WERI-Rb-1 (cell line): ENCODE measurements at regions not wholly inside any gene's neighbourhood (a gene's known extent, or its start where the extent isn't known, plus 50 kb on each side); places are given as distances from the start of the nearest gene placed in this dataset.

ENCODE experiments used
- DNase-seq: peaks from one replicate; pipeline ENCODE4 v3.0.0-alpha.2; 2020
- H3K27ac ChIP-seq: fragments of 250-450 bp; sonication (Bioruptor Pico); 2 replicates; pipeline ENCODE4 v1.5.1; 2020; ENCODE audit warnings: mild to moderate bottlenecking, moderate library complexity
- H3K27me3 ChIP-seq: fragments of 250-450 bp; sonication (Bioruptor Pico); 2 replicates; pipeline ENCODE4 v1.5.1; 2021; ENCODE audit warnings: mild to moderate bottlenecking, low read depth, moderate library complexity; ENCODE audit not compliant: insufficient read depth, severe bottlenecking
- H3K36me3 ChIP-seq: fragments of 250-450 bp; sonication (Bioruptor Pico); 2 replicates; pipeline ENCODE4 v1.5.1; 2020; ENCODE audit warnings: mild to moderate bottlenecking, moderate library complexity
- H3K4me3 ChIP-seq: 2 replicates; pipeline ENCODE4 v1.5.1; 2011; ENCODE audit warnings: low read depth, mild to moderate bottlenecking, control low read depth, low read length
- H3K9me3 ChIP-seq: fragments of 250-450 bp; sonication (Bioruptor Pico); 2 replicates; pipeline ENCODE4 v1.5.1; 2021; ENCODE audit warnings: mild to moderate bottlenecking, moderate library complexity; ENCODE audit not compliant: severe bottlenecking
- CTCF ChIP-seq: IDR thresholded peaks from 2 replicates; pipeline ENCODE4 v1.5.1; 2011; ENCODE audit warnings: low read depth, mild to moderate bottlenecking, control low read depth, inconsistent platforms, low read length

GRCh38 chr20:7195704-7196103, 428.2 kb downstream of the BMP2 start:
- TF ChIP-seq CTCF: no peak
- H3K27ac ChIP-seq: no peak overlapping the region
- H3K27me3 ChIP-seq: no peaks in the 10 kb centered on the region
- no peaks in the 10 kb centered on the region for H3K9me3 ChIP-seq
- DNase-seq: no peak
- no peaks in the 10 kb centered on the region for H3K36me3 ChIP-seq
- no peak overlapping the region for H3K4me3 ChIP-seq

GRCh38 chr20:7196481-7196880, 429.0 kb downstream of the BMP2 start:
- no peak for TF ChIP-seq CTCF
- no peak overlapping the region for H3K27ac ChIP-seq
- no peak for DNase-seq
- H3K9me3 ChIP-seq: no peaks in the 10 kb centered on the region
- H3K4me3 ChIP-seq: no peak overlapping the region
- H3K36me3 ChIP-seq: no peaks in the 10 kb centered on the region
- peaks cover 5% of the 10 kb centered on the region for H3K27me3 ChIP-seq

GRCh38 chr20:7199861-7200260, 432.4 kb downstream of the BMP2 start:
- H3K36me3 ChIP-seq: no peaks in the 10 kb centered on the region
- no peak for TF ChIP-seq CTCF
- no peak for DNase-seq
- H3K27ac ChIP-seq: no peak overlapping the region
- peaks cover 13% of the 10 kb centered on the region for H3K27me3 ChIP-seq
- no peak overlapping the region for H3K4me3 ChIP-seq
- no peaks in the 10 kb centered on the region for H3K9me3 ChIP-seq

DNA sequence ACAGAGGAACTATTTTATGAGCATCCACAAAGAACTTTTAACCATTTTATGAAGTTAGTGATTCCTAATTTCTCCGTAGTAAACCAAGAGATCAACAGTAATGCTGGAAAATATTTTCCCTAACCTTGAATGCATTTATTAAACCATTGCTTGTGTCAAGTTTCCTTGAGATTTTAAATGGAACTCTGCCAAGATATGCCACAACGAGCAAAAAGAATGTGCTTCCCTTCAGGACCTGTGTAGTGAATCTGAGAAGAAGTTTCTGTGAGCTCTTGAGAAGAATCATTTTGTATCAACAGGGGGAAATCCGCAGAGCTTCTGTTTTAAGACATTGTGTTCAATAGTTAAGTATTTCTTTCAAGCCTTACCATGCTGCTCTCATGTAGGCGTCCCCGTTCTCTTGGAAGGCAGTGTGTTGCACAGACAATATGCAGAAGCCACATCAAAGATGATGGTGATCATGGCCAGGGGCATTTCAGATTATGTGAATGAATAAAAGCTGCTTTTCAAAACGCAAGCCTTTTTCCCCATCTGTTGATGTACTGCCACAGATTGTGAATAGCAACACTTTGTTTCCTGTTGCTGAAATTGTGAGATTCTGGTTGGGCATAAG, 439.8 kb downstream of the BMP2 start:
- TF ChIP-seq CTCF: no peak
- no peak for DNase-seq
- Histone ChIP-seq H3K36me3 (no peaks in the 10 kb centered on the region), H3K27ac (no peak overlapping the region), H3K27me3 (peaks cover 8% of the 10 kb centered on the region), H3K9me3 (no peaks in the 10 kb centered on the region), H3K4me3 (no peak overlapping the region)

- TF ChIP-seq CTCF: no peak
- no peak for DNase-seq
- Histone ChIP-seq H3K36me3 (no peaks in the 10 kb centered on the region), H3K27me3 (peaks cover 6% of the 10 kb centered on the region), H3K9me3 (no peaks in the 10 kb centered on the region), H3K27ac (no peak overlapping the region), H3K4me3 (no peak overlapping the region)
These were observed 443.4 kb downstream of the BMP2 start for GRCh38 chr20:7210910-7211309.

- no peak for DNase-seq
- H3K27me3 ChIP-seq: peaks cover 6% of the 10 kb centered on the region
- H3K4me3 ChIP-seq: no peak overlapping the region
- no peaks in the 10 kb centered on the region for H3K36me3 ChIP-seq
- TF ChIP-seq CTCF: no peak
- no peak overlapping the region for H3K27ac ChIP-seq
- H3K9me3 ChIP-seq: no peaks in the 10 kb centered on the region
These were observed 446.7 kb downstream of the BMP2 start for GRCh38 chr20:7214081-7214740.
